Hepatocyte (in vitro differentiated cells): ENCODE measurements at regions not wholly inside any gene's neighbourhood (a gene's known extent, or its start where the extent isn't known, plus 50 kb on each side); places are given as distances from the start of the nearest gene placed in this dataset.

ENCODE experiments used
- DNase-seq: peaks from one replicate; pipeline ENCODE4 v3.0.0-alpha.2; 2016; ENCODE audit warnings: low spot score
- H2AFZ ChIP-seq: fragments of 200-600 bp; sonication (generic); 2 replicates; pipeline ENCODE4 v1.6.0; 2016; ENCODE audit warnings: antibody characterized with exemption, mild to moderate bottlenecking
- H3K27ac ChIP-seq: fragments of 200-600 bp; sonication (generic); 2 replicates; pipeline ENCODE4 v1.5.1; 2016; ENCODE audit warnings: mild to moderate bottlenecking
- H3K27me3 ChIP-seq: fragments of 200-600 bp; sonication (generic); 2 replicates; pipeline ENCODE4 v1.6.1; 2016
- H3K36me3 ChIP-seq: fragments of 200-600 bp; sonication (generic); replicated peaks from 2 replicates; pipeline ENCODE4 v1.5.1; 2016; ENCODE audit warnings: low read depth; ENCODE audit not compliant: insufficient read depth
- H3K4me1 ChIP-seq: fragments of 200-600 bp; sonication (generic); 2 replicates; pipeline ENCODE4 v1.5.1; 2016; ENCODE audit warnings: mild to moderate bottlenecking, moderate library complexity; ENCODE audit not compliant: insufficient read depth
- H3K4me2 ChIP-seq: fragments of 200-600 bp; sonication (generic); 2 replicates; pipeline ENCODE4 v1.6.0; 2016
- H3K4me3 ChIP-seq: fragments of 200-600 bp; sonication (generic); 2 replicates; pipeline ENCODE4 v1.5.1; 2016; ENCODE audit warnings: mild to moderate bottlenecking
- H3K79me2 ChIP-seq: fragments of 200-600 bp; sonication (generic); 2 replicates; pipeline ENCODE4 v1.6.0; 2017; ENCODE audit warnings: mild to moderate bottlenecking
- H3K9me2 ChIP-seq: fragments of 200-600 bp; sonication (generic); replicated peaks from 2 replicates; pipeline ENCODE4 v1.6.0; 2017; ENCODE audit warnings: mild to moderate bottlenecking; ENCODE audit not compliant: insufficient read depth
- H3K9me3 ChIP-seq: fragments of 200-600 bp; sonication (generic); 2 replicates; pipeline ENCODE4 v1.5.1; 2016; ENCODE audit warnings: low read depth, mild to moderate bottlenecking
- H4K20me1 ChIP-seq: fragments of 200-600 bp; sonication (generic); 2 replicates; pipeline ENCODE4 v1.6.0; 2016; ENCODE audit warnings: mild to moderate bottlenecking; ENCODE audit not compliant: insufficient read depth, poor library complexity, severe bottlenecking
- CTCF ChIP-seq: fragments of 200-600 bp; sonication (generic); IDR thresholded peaks from 2 replicates; pipeline ENCODE4 v1.5.1; 2016; ENCODE audit warnings: antibody characterized with exemption, mild to moderate bottlenecking; ENCODE audit not compliant: poor library complexity
- EZH2 ChIP-seq: fragments of 200-600 bp; sonication (generic); IDR thresholded peaks from 2 replicates; pipeline ENCODE4 v1.6.1; 2016; ENCODE audit warnings: antibody characterized with exemption, mild to moderate bottlenecking, borderline replicate concordance
- EZH2phosphoT487 ChIP-seq: fragments of 200-600 bp; sonication (generic); IDR thresholded peaks from one replicate; pipeline ENCODE4 v1.6.1; 2018; ENCODE audit warnings: antibody characterized with exemption, mild to moderate bottlenecking, low read depth, moderate library complexity; ENCODE audit not compliant: unreplicated experiment, severe bottlenecking
- WGBS: methylation state at CpG from one replicate; pipeline ENCODE4 v1.1.6; 2016; ENCODE audit warnings: low lambda C conversion rate; ENCODE audit errors: missing lambda C conversion rate; 5-methylcytosine and 5-hydroxymethylcytosine counted together

- H4K20me1 ChIP-seq: no peaks in the 10 kb centered on the region
- H3K36me3 ChIP-seq: no peaks in the 10 kb centered on the region
- no peak overlapping the region for H3K4me3 ChIP-seq
- 100% methylated on average over 1 of the region's 1 CpG for WGBS
- no peaks in the 10 kb centered on the region for H3K9me2 ChIP-seq
- H3K9me3 ChIP-seq: no peaks in the 10 kb centered on the region
- H3K79me2 ChIP-seq: no peaks in the 10 kb centered on the region
- no peak for DNase-seq
- no peaks in the 10 kb centered on the region for H3K27me3 ChIP-seq
- H3K27ac ChIP-seq: no peak overlapping the region
- no peak overlapping the region for H3K4me2 ChIP-seq
- H2AFZ ChIP-seq: no peak overlapping the region
- H3K4me1 ChIP-seq: no peaks in the 10 kb centered on the region
- TF ChIP-seq EZH2 (no peak), CTCF (no peak), EZH2phosphoT487 (no peak)
Observed at GRCh38 chr3:177946497-177946896, 589.7 kb upstream of the KCNMB2 start.

- Histone ChIP-seq H3K36me3 (no peaks in the 10 kb centered on the region), H4K20me1 (no peaks in the 10 kb centered on the region), H3K27ac (no peak overlapping the region), H3K4me2 (no peak overlapping the region), H3K4me3 (no peak overlapping the region), H3K4me1 (no peaks in the 10 kb centered on the region), H2AFZ (no peak overlapping the region), H3K9me2 (no peaks in the 10 kb centered on the region), H3K27me3 (no peaks in the 10 kb centered on the region), H3K79me2 (no peaks in the 10 kb centered on the region), H3K9me3 (no peaks in the 10 kb centered on the region)
- TF ChIP-seq EZH2: no peak
- no peak for TF ChIP-seq EZH2phosphoT487
- TF ChIP-seq CTCF: no peak
- DNase-seq: no peak
- 91% methylated on average over 3 of the region's 3 CpGs for WGBS
Observed at GRCh38 chr3:177946936-177947335, 589.3 kb upstream of the KCNMB2 start.

- TF ChIP-seq CTCF (no peak), EZH2 (no peak), EZH2phosphoT487 (no peak)
Observed at GRCh38 chr3:177947901-177948300, 588.3 kb upstream of the KCNMB2 start.

More at GRCh38 chr3:177947901-177948300, 588.3 kb upstream of the KCNMB2 start:
- Histone ChIP-seq H2AFZ (no peak overlapping the region), H3K9me3 (no peaks in the 10 kb centered on the region), H3K79me2 (no peaks in the 10 kb centered on the region), H4K20me1 (no peaks in the 10 kb centered on the region), H3K9me2 (no peaks in the 10 kb centered on the region), H3K36me3 (no peaks in the 10 kb centered on the region), H3K27me3 (no peaks in the 10 kb centered on the region), H3K4me1 (no peaks in the 10 kb centered on the region), H3K27ac (no peak overlapping the region), H3K4me2 (no peak overlapping the region), H3K4me3 (no peak overlapping the region)
- WGBS: 87% methylated on average over 2 of the region's 2 CpGs
- DNase-seq: no peak
